K562 (cell line): ENCODE measurements at regions not wholly inside any gene's neighbourhood (a gene's known extent, or its start where the extent isn't known, plus 50 kb on each side); places are given as distances from the start of the nearest gene placed in this dataset.

Experiments used
- CHD4 ChIP-seq: fragments of 200-600 bp; sonication (generic); IDR thresholded peaks from 3 replicates; pipeline ENCODE4 v1.6.1; 2012; ENCODE audit warnings: low read depth, mild to moderate bottlenecking, mixed read lengths, low read length, inconsistent platforms; ENCODE audit not compliant: insufficient read depth, insufficient replicate concordance, poor library complexity, severe bottlenecking
- CHD7 ChIP-seq: fragments of 200-600 bp; sonication (generic); IDR thresholded peaks from one replicate; pipeline ENCODE4 v1.6.1; 2012; ENCODE audit warnings: mild to moderate bottlenecking, low read depth, low read length, inconsistent platforms
- PBX2 ChIP-seq, 2 experiments: IDR thresholded peaks in 1 of 2; conservative IDR thresholded peaks in 1 of 2; 2 replicates each; pipeline ENCODE4 v1.6.1; 2016; ENCODE audit warnings: low read depth in 2 of 2, mild to moderate bottlenecking in 1 of 2, missing compliant biosample characterization in 1 of 2, missing genetic modification characterization in 1 of 2, moderate library complexity in 1 of 2
- RBM34 ChIP-seq: fragments of 200-400 bp; formaldehyde crosslinking; IDR thresholded peaks from 2 replicates; pipeline ENCODE4 v1.6.1; 2018; ENCODE audit warnings: low read length, borderline replicate concordance; ENCODE audit not compliant: insufficient read depth
- SIN3A ChIP-seq, 2 experiments: fragments of 150-350 bp in 1 of 2; IDR thresholded peaks; 2 replicates each; pipeline ENCODE4 v1.6.1; 2011 to 2016; ENCODE audit warnings: borderline replicate concordance in 2 of 2, low read depth in 2 of 2, low read length in 2 of 2, mild to moderate bottlenecking in 2 of 2, moderate library complexity in 2 of 2; ENCODE audit not compliant: control insufficient read depth in 1 of 2
- TCF7L2 ChIP-seq: fragments of 150-350 bp; IDR thresholded peaks from 2 replicates; pipeline ENCODE4 v1.6.1; 2016; ENCODE audit warnings: low read depth, mild to moderate bottlenecking, low read length, moderate library complexity
- TEAD4 ChIP-seq, 2 experiments: sonication (generic) in 1 of 2; formaldehyde crosslinking in 1 of 2; IDR thresholded peaks; 2 replicates each; pipeline versions ENCODE4 v1.6.1 to v1.8.0; 2012 to 2022; ENCODE audit warnings: borderline replicate concordance in 1 of 2, inconsistent platforms in 1 of 2, low read length in 1 of 2, mild to moderate bottlenecking in 1 of 2, missing genetic modification reagents in 1 of 2
- ZBTB34 ChIP-seq: fragments of 250-450 bp; sonication (Bioruptor Pico); IDR thresholded peaks from 2 replicates; pipeline ENCODE4 v1.8.0; 2021; ENCODE audit warnings: mild to moderate bottlenecking, moderate library complexity
- ZNF695 ChIP-seq: fragments of 450-650 bp; formaldehyde crosslinking; IDR thresholded peaks from 2 replicates; pipeline ENCODE4 v1.4.0; 2020; ENCODE audit warnings: mild to moderate bottlenecking, moderate library complexity

- no peak for TF ChIP-seq CHD4
- no peak for TF ChIP-seq PBX2 (CRISPR knock-in tag; IDR thresholded peaks at IDR 0.05; ENCODE audit: low read depth)
- TF ChIP-seq PBX2 (tag; conservative IDR thresholded peaks at IDR 0.05; ENCODE audit: low read depth), result peak; percentile 29; the same call in 1 of the 2 replicates
- TF ChIP-seq SIN3A (IDR thresholded peaks at IDR 0.05; ENCODE audit: borderline replicate concordance in 2 of 2, control insufficient read depth in 1 of 2, low read depth in 2 of 2, low read length in 2 of 2), result no peak
- TF ChIP-seq ZBTB34 (CRISPR knock-in tag), result peak; percentile 54; the same call in 1 of the 2 replicates
- TF ChIP-seq TEAD4 (IDR thresholded peaks at IDR 0.05; ENCODE audit: low read length), result no peak
- no peak for TF ChIP-seq TEAD4 (CRISPR knock-in tag; IDR thresholded peaks at IDR 0.05; ENCODE audit: borderline replicate concordance)
- no peak for TF ChIP-seq ZNF695 (CRISPR knock-in tag)
- no peak for TF ChIP-seq RBM34
- no peak for TF ChIP-seq CHD7
- TF ChIP-seq TCF7L2, result no peak
These were observed 59.5 kb upstream of the FAM9C start (continued) for GRCh38 chrX:13103914-13104274.
